IMR-90 (cell line): ENCODE measurements at regions not wholly inside any gene's neighbourhood (a gene's known extent, or its start where the extent isn't known, plus 50 kb on each side); places are given as distances from the start of the nearest gene placed in this dataset.

Source experiments
- ATAC-seq: fragments of 200-7000 bp; cut with Tn5 transposase; 2 replicates; pipeline ENCODE4 v1.9.1; 2020; ENCODE audit warnings: low read depth, mild to moderate bottlenecking, moderate library complexity
- BruUV-seq: library from RNA; stranded (reverse); fragments of 400-500 nt; replicated peaks from 2 replicates; lab custom pipeline; 2021; lab: Mats Ljungman, UMichigan
- CTCF ChIA-PET: fragments of 300-600 bp; formaldehyde crosslinking; extraction: SDS; loops from one replicate; lab custom pipeline; 2021; ENCODE audit warnings: antibody characterized with exemption; lab: Yijun Ruan, JAX
- POLR2A ChIA-PET: fragments of 300-600 bp; sonication (Branson Sonifier 250); formaldehyde crosslinking; loops from one replicate; lab custom pipeline; 2022; ENCODE audit warnings: antibody characterized with exemption; ENCODE audit not compliant: unreplicated experiment; lab: Charles Lee
- DNase-seq: peaks from one replicate; pipeline ENCODE4 v3.0.0; 2013
- H2AFZ ChIP-seq: replicated peaks from 2 replicates; pipeline ENCODE3; 2013; ENCODE audit warnings: low read length, mild to moderate bottlenecking; ENCODE audit not compliant: poor library complexity
- H2AK5ac ChIP-seq: 2 replicates; pipeline ENCODE4 v1.6.1; 2013; ENCODE audit warnings: low read depth, low read length, inconsistent platforms
- H2AK9ac ChIP-seq: replicated peaks from 2 replicates; pipeline ENCODE3; 2013; ENCODE audit warnings: mild to moderate bottlenecking, low read depth, low read length, moderate library complexity; ENCODE audit not compliant: poor library complexity
- H2BK120ac ChIP-seq: 2 replicates; pipeline ENCODE4 v1.6.1; 2013; ENCODE audit warnings: low read depth, low read length, inconsistent platforms
- H2BK15ac ChIP-seq: 3 replicates; pipeline ENCODE4 v1.6.1; 2013; ENCODE audit warnings: low read depth, low read length, inconsistent platforms
- H2BK20ac ChIP-seq: 2 replicates; pipeline ENCODE4 v1.6.1; 2013; ENCODE audit warnings: low read depth, mild to moderate bottlenecking, inconsistent platforms, low read length, moderate library complexity
- H2BK5ac ChIP-seq: 2 replicates; pipeline ENCODE4 v1.6.1; 2013; ENCODE audit warnings: mild to moderate bottlenecking, low read depth, low read length, inconsistent platforms; ENCODE audit not compliant: poor library complexity, severe bottlenecking
- H3K14ac ChIP-seq: replicated peaks from 2 replicates; pipeline ENCODE4 v1.6.1; 2013; ENCODE audit warnings: low read depth, low read length, inconsistent platforms
- H3K18ac ChIP-seq: 2 replicates; pipeline ENCODE4 v1.6.1; 2013; ENCODE audit warnings: low read depth, low read length, control low read depth
- H3K23ac ChIP-seq: 2 replicates; pipeline ENCODE4 v1.6.1; 2013; ENCODE audit warnings: low read depth, low read length, inconsistent platforms
- H3K27ac ChIP-seq: 2 replicates; pipeline ENCODE4 v1.5.1; 2013; ENCODE audit warnings: mild to moderate bottlenecking, control low read depth, low read length; ENCODE audit not compliant: insufficient read depth
- H3K27me3 ChIP-seq: 2 replicates; pipeline ENCODE4 v1.6.1; 2013; ENCODE audit warnings: low read length; ENCODE audit not compliant: control insufficient read depth, insufficient read depth
- H3K36me3 ChIP-seq: 2 replicates; pipeline ENCODE4 v1.6.1; 2013; ENCODE audit warnings: low read length, mixed read lengths; ENCODE audit not compliant: control insufficient read depth, insufficient read depth
- H3K4ac ChIP-seq: 2 replicates; pipeline ENCODE4 v1.6.1; 2013; ENCODE audit warnings: low read depth, low read length, inconsistent platforms
- H3K4me1 ChIP-seq: 2 replicates; pipeline ENCODE4 v1.6.1; 2013; ENCODE audit warnings: low read length, mixed read lengths; ENCODE audit not compliant: control insufficient read depth, insufficient read depth
- H3K4me2 ChIP-seq: 2 replicates; pipeline ENCODE4 v1.6.1; 2013; ENCODE audit warnings: low read depth, mild to moderate bottlenecking, control low read depth, low read length, moderate library complexity
- H3K4me3 ChIP-seq: 2 replicates; pipeline ENCODE4 v1.5.1; 2013; ENCODE audit warnings: low read depth, mild to moderate bottlenecking, control low read depth, low read length, moderate library complexity; ENCODE audit not compliant: insufficient read depth
- H3K56ac ChIP-seq: 2 replicates; pipeline ENCODE4 v1.6.1; 2013; ENCODE audit warnings: low read length, inconsistent platforms; ENCODE audit not compliant: insufficient read depth; ENCODE audit errors: extremely low read depth
- H3K79me1 ChIP-seq, 2 experiments: 2 replicates each; pipeline ENCODE4 v1.6.1; 2013; ENCODE audit warnings: low read length in 2 of 2, inconsistent platforms in 1 of 2, low read depth in 1 of 2
- H3K9ac ChIP-seq: 2 replicates; pipeline ENCODE4 v1.6.1; 2013; ENCODE audit warnings: low read depth, low read length, control low read depth
- H3K9me1 ChIP-seq: 2 replicates; pipeline ENCODE4 v1.6.1; 2013; ENCODE audit warnings: low read length, inconsistent platforms; ENCODE audit not compliant: insufficient read depth
- H3K9me3 ChIP-seq: 2 replicates; pipeline ENCODE4 v1.6.1; 2013; ENCODE audit warnings: low read length; ENCODE audit not compliant: control insufficient read depth, insufficient read depth
- H4K20me1 ChIP-seq: 2 replicates; pipeline ENCODE4 v1.6.1; 2013; ENCODE audit warnings: low read length, inconsistent platforms; ENCODE audit not compliant: insufficient read depth
- H4K5ac ChIP-seq: 2 replicates; pipeline ENCODE4 v1.6.1; 2013; ENCODE audit warnings: mild to moderate bottlenecking, low read depth, low read length, control low read depth
- H4K8ac ChIP-seq, 2 experiments: 2 replicates each; pipeline ENCODE4 v1.6.1; 2013; ENCODE audit warnings: low read depth in 2 of 2, low read length in 2 of 2, control low read depth in 1 of 2, inconsistent platforms in 1 of 2
- H4K91ac ChIP-seq: 2 replicates; pipeline ENCODE4 v1.6.1; 2013; ENCODE audit warnings: low read depth, low read length, inconsistent platforms; ENCODE audit not compliant: insufficient read depth
- BHLHE40 ChIP-seq: fragments of 150-350 bp; IDR thresholded peaks from 2 replicates; pipeline ENCODE4 v1.6.1; 2016; ENCODE audit warnings: mild to moderate bottlenecking, low read depth, low read length
- CEBPB ChIP-seq: IDR thresholded peaks from 2 replicates; pipeline ENCODE4 v1.6.1; 2012; ENCODE audit warnings: low read depth, low read length, improper control_type of control experiment
- CHD1 ChIP-seq: IDR thresholded peaks from 2 replicates; pipeline ENCODE4 v1.6.1; 2012; ENCODE audit warnings: low read depth, low read length, improper control_type of control experiment
- CTCF ChIP-seq: conservative IDR thresholded peaks from 2 replicates; pipeline ENCODE4 v1.5.1; 2012; ENCODE audit warnings: mild to moderate bottlenecking, low read depth, low read length, improper control_type of control experiment
- ELK1 ChIP-seq: fragments of 150-350 bp; IDR thresholded peaks from 2 replicates; pipeline ENCODE4 v1.6.1; 2016; ENCODE audit warnings: low read depth, mild to moderate bottlenecking, low read length, moderate library complexity, borderline replicate concordance
- FOS ChIP-seq: fragments of 150-350 bp; IDR thresholded peaks from 2 replicates; pipeline ENCODE4 v1.6.1; 2016; ENCODE audit warnings: low read depth, low read length
- MAFK ChIP-seq: IDR thresholded peaks from 2 replicates; pipeline ENCODE4 v1.6.1; 2012; ENCODE audit warnings: low read depth, low read length, improper control_type of control experiment
- MAZ ChIP-seq: IDR thresholded peaks from 2 replicates; pipeline ENCODE4 v1.6.1; 2012; ENCODE audit warnings: low read depth, mild to moderate bottlenecking, low read length, improper control_type of control experiment, moderate library complexity, borderline replicate concordance
- MXI1 ChIP-seq: IDR thresholded peaks from 2 replicates; pipeline ENCODE4 v1.6.1; 2012; ENCODE audit warnings: low read depth, mild to moderate bottlenecking, low read length, moderate library complexity, borderline replicate concordance
- NFE2L2 ChIP-seq: fragments of 150-350 bp; IDR thresholded peaks from 2 replicates; pipeline ENCODE4 v1.6.1; 2016; ENCODE audit warnings: low read depth, mild to moderate bottlenecking, low read length
- POLR2A ChIP-seq: IDR thresholded peaks from 2 replicates; pipeline ENCODE4 v1.6.1; 2012; ENCODE audit warnings: mild to moderate bottlenecking, low read depth, low read length
- RAD21 ChIP-seq: IDR thresholded peaks from 2 replicates; pipeline ENCODE4 v1.6.1; 2012; ENCODE audit warnings: low read length, improper control_type of control experiment
- RCOR1 ChIP-seq: IDR thresholded peaks from 2 replicates; pipeline ENCODE4 v1.6.1; 2012; ENCODE audit warnings: mild to moderate bottlenecking, low read length, improper control_type of control experiment; ENCODE audit not compliant: insufficient replicate concordance
- RFX5 ChIP-seq: IDR thresholded peaks from 2 replicates; pipeline ENCODE4 v1.8.0; 2012; ENCODE audit warnings: low read depth, mild to moderate bottlenecking, low read length, moderate library complexity
- SMC3 ChIP-seq: fragments of 150-350 bp; IDR thresholded peaks from 2 replicates; pipeline ENCODE4 v1.6.1; 2016; ENCODE audit warnings: low read depth, mild to moderate bottlenecking, antibody characterized with exemption, low read length, moderate library complexity
- USF2 ChIP-seq: fragments of 150-350 bp; IDR thresholded peaks from 2 replicates; pipeline ENCODE4 v1.6.1; 2017; ENCODE audit warnings: mild to moderate bottlenecking, antibody characterized with exemption, low read length, low read depth
- WGBS, 2 experiments: methylation state at CpG; one replicate each; pipeline versions ENCODE4 v1.1.5 to v1.1.7; 2013; ENCODE audit warnings: missing lambda C conversion rate in 2 of 2; ENCODE audit not compliant: insufficient read length in 1 of 2; ENCODE audit errors: extremely low coverage in 2 of 2; 5-methylcytosine and 5-hydroxymethylcytosine counted together
- dilution Hi-C: fragments of 300-500 bp; cut with HindIII; formaldehyde crosslinking; loops from one replicate; pipeline ENCODE4 v1.14.3; 2018; ENCODE audit warnings: low sequenced_read_pairs; ENCODE audit not compliant: unreplicated experiment
- in situ Hi-C: fragments of 300-500 bp; cut with MboI; formaldehyde crosslinking; loops from 3 replicates; pipeline ENCODE4 v1.14.3; 2019; ENCODE audit warnings: low sequenced_read_pairs, inconsistent platforms, mixed read lengths
- intact Hi-C: fragments of 100-400 bp; cut with micrococcal nuclease; formaldehyde crosslinking; loops from 2 replicates; pipeline ENCODE4 v1.10.0; 2022

GRCh38 chr12:113676547-113676946, 204.9 kb upstream of the LHX5 start:
- CTCF ChIA-PET, result no interaction called here
- H2BK15ac ChIP-seq, result no peak overlapping the region
- H3K23ac ChIP-seq, result no peak overlapping the region
- no peak overlapping the region for H3K4me2 ChIP-seq
- H3K9me3 ChIP-seq, result no peaks in the 10 kb centered on the region
- ATAC-seq (no peak), DNase-seq (no peak)
- in situ Hi-C loops, result no loop called here
- H3K36me3 ChIP-seq, result no peaks in the 10 kb centered on the region
- no peak overlapping the region for H4K5ac ChIP-seq
- no peak overlapping the region for H3K14ac ChIP-seq
- H3K4me3 ChIP-seq, result no peak overlapping the region
- dilution Hi-C loops, result no loop called here
- no peaks in the 10 kb centered on the region for H3K79me1 ChIP-seq
- no peak overlapping the region for H3K9ac ChIP-seq
- H2AK9ac ChIP-seq, result no peak overlapping the region
- no TSS peak for BruUV-seq
- H4K91ac ChIP-seq, result no peak overlapping the region
- H3K18ac ChIP-seq, result no peak overlapping the region
- no peak overlapping the region for H4K8ac ChIP-seq
- no peak overlapping the region for H2BK20ac ChIP-seq
- H3K4me1 ChIP-seq, result no peaks in the 10 kb centered on the region
- no peaks in the 10 kb centered on the region for H4K20me1 ChIP-seq
- H3K27ac ChIP-seq, result no peak overlapping the region
- peaks cover 14% of the 10 kb centered on the region for H3K27me3 ChIP-seq
- POLR2A ChIA-PET, result no interaction called here
- intact Hi-C loops, result no loop called here
- no peak overlapping the region for H3K56ac ChIP-seq
- H2AK5ac ChIP-seq, result no peak overlapping the region
- no peak overlapping the region for H2BK5ac ChIP-seq
- TF ChIP-seq MXI1, result no peak
- no peak for TF ChIP-seq MAFK
- TF ChIP-seq BHLHE40, result no peak
- no peak for TF ChIP-seq USF2
- TF ChIP-seq MAZ, result no peak
- no peak for TF ChIP-seq RAD21
- no peak for TF ChIP-seq FOS
- TF ChIP-seq CHD1, result no peak
- TF ChIP-seq SMC3, result no peak
- TF ChIP-seq ELK1, result no peak
- no peak for TF ChIP-seq RFX5
- TF ChIP-seq CTCF, result no peak
- TF ChIP-seq NFE2L2, result no peak
- TF ChIP-seq RCOR1, result no peak
- no peak for TF ChIP-seq POLR2A
- TF ChIP-seq CEBPB, result no peak
- WGBS, 2 experiments, result no CpG with 5 or more reads among the region's 3 CpGs
- no peak overlapping the region for H2BK120ac ChIP-seq
- H3K4ac ChIP-seq, result no peak overlapping the region
- H2AFZ ChIP-seq, result no peak overlapping the region
- H3K9me1 ChIP-seq, result no peaks in the 10 kb centered on the region
